Inferior parietal cortex (tissue), 1 donor: ENCODE measurements at regions not wholly inside any gene's neighbourhood (a gene's known extent, or its start where the extent isn't known, plus 50 kb on each side); places are given as distances from the start of the nearest gene placed in this dataset.
"Not testable (repeated sequence)": the region's sequence is repeated elsewhere in the genome, so short reads cannot be mapped to it uniquely, and the experiment has no call there.

Source experiments
- DNase-seq: peaks from one replicate; pipeline ENCODE4 v3.0.0-alpha.2; 2016; ENCODE audit errors: extremely low spot score

DNA sequence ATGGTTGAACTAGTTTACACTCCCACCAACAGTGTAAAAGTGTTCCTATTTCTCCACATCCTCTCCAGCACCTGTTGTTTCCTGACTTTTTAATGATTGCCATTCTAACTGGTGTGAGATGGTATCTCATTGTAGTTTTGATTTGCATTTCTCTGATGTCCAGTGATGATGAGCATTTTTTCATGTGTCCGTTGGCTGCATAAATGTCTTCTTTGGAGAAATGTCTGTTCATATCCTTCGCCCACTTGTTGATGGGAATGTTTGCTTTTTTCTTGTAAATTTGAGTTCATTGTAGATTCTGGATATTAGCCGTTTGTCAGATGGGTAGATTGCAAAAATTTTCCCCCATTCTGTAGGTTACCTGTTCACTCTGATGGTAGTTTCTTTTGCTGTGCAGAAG lies 155.0 kb upstream of the CNKSR2 start:
- not testable (repeated sequence) for DNase-seq

DNA sequence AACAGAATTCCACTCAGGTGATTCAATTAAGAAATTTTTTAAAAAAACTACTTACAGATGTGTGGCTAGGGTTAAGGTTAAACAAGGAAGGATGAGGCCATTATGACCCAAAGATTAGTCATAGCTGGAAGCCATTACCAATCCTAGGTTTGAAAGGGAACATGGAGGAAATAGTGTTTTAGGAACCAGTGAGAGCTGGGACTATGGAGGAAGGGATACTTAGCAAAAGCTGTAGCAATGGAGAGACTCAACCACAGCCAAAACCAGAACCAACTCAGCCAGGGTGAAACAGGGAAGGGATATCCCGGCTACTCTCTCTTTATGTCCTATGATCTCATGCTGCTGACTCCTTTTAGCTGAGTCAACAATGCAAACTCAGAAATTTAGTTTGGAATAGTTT lies 148.6 kb upstream of the CNKSR2 start:
- DNase-seq = no peak

DNA sequence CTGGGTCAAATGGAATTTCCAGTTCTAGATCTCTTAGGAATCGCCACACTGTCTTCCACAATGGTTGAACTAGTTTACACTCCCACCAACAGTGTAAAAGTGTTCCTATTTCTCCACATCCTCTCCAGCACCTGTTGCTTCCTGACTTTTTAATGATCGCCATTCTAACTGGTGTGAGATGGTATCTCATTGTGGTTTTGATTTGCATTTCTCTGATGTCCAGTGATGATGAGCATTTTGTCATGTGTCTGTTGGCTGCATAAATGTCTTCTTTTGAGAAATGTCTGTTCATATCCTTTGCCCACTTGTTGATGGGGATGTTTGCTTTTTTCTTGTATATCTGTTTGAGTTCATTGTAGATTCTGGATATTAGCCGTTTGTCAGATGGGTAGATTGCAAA lies 145.2 kb upstream of the CNKSR2 start:
- not testable (repeated sequence) for DNase-seq

DNA sequence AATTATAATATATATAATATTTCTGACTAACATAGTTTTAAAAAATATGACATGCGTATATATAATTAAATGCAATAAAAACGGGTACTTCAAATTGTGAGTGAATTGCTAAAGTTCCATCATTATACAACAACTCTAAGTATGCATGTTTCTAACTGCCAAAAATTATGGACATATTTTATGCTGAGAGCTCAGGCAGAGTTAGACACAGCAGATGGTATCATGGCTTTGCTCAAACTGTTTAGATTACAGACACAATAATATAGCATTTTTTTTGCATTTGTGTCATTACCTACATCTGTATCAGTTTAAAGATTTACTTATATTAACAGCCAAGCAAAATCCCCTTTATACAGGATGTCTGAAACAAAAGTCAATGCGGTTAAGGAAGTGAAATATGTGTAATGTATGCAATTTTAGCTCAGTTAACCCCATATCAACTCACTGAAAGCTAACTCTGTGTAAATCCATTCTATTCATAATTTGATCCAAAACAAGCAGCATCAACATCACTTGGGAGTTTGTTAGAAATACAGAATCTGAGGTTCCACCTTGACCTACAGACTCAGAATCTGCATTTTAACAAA lies 119.1 kb upstream of the CNKSR2 start:
- DNase-seq = no peak

DNA sequence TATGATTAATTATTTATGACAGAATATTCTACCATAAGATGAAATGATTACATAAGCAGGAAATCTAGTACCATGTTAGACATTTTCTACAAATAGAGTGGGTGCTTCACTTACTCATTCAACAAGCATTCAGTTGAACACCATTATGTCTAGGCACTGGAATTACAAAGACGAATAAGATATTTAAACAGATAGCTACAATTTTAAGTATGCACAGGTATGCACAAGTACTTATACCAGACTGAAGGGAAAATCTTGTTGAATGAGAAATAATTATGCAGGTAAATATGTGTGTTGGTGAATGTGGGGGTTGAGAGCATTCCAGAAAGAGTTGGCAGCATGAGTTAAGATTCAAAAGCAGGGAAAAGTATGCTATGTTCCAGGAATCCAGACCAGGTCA lies 107.3 kb upstream of the CNKSR2 start:
- DNase-seq = no peak

DNA sequence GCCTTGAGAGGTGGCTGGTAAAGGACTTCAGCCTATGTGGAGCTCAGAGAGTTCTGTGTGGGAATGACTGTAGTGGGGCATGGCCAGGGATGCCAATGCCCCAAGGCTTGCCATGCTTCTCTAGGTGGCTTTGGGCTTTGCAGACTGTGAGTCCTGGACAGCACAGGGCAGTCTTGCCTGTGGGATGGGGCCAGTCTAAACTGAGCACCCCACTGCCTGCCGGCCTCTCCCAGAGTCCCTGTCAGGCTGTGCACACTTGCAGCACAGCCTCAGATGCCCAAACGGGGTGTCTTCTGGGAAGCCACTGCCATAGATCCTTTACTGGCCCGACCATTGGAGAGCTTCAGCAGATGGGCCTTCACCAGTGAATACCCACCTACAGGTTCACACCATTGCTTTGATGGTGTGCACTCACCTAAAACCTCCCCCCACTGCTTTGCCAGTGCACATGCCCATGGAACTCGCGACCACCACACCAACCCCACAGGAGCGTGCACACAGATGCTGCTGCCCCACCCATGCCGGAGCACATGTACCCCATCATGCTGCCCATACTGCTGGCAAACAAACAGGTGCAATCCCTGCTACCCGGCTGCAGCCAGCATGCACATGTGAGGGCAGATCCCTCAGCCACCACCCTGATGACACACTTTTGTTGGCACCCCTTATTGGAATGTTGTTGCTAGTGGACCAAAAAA lies 97.3 kb upstream of the CNKSR2 start:
- no peak for DNase-seq

DNA sequence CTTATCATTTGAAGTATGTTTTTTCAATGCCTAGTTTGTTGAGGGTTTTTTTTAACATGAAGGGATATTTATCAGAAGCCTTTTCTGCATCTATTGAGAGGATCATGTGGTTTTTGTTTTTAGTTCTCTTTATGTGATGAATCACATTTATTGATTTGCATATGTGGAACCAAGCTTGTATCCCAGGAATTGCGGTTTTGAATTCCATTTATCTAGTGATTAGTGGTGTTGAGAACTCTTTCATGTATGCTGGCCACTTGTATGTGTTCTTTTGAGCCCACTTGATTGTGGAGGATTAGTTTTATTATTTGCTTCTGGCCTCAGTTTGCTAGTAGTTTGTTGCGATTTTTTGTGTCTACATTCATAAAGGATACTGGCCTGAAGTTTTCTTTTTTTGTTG lies 85.0 kb upstream of the CNKSR2 start:
- no peak for DNase-seq

DNA sequence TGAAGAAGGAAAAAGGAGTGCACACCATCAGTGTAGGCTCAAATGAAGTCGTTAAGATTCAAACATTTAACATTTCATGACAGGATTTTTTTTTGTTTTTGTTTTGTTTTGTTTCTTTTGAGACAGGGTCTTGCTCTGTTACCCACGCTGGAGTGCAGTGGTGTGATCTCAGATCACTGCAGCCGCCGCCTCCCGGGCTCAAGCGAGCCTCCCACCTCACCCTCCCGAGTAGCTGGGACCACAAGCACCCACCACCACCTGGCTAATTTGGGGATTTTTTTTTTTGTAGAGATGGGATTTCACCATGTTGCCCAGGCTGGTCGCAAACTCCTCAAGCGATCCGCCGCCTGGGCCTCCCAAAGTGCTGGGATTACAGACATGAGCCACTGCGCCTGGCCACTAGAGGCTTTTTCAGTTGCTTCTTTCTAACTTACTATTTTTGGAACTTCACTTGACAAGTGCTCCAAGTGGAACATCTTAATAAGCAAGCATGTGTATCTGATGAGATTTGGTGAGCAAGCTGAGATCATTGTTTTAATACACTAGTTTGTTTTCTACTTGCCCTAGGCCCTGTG lies 78.9 kb upstream of the CNKSR2 start:
- no peak for DNase-seq

DNA sequence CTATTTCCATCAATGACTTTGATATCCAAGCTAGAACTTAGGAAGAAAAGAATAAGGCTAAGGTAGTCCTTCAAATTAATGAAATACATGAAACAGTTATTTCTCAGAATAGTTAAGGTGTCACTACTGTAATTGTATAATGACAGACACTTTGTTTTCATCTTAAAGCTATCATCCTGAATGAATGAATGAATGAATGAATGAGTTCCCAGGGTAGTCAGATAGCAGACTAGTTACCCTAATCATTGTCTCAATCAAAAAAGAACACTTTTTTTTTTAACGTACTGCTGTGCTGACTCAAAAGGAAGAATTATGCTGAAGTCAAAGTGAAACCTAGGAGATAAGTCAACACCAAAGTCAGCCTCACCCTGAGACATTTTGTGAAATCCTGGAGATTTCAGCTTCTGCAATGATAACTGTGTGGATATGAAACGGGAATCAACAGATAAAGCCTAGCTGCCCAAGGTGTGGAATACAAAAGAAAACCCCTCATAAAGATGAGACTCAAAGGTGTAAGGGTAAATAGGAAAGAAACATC lies 68.3 kb upstream of the CNKSR2 start:
- DNase-seq = no peak

DNA sequence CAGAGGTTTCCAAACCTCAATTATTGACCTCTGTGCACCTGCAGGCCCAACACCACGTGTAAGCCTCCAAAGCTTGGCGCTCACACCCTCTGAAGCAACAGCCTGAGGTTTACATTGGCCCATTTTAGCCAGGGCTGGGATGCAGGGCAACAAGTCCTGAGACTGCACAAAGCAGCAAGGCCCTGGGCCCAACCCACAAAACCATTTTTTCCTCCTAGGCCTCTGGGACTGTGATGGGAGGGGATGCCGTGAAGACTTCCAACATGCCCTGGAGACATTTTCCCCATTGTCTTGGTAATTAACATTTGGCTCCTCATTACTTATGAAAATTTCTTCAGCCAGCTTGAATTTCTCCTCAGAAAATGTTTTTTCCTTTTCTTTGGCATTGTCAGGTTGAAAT lies 54.9 kb upstream of the CNKSR2 start:
- DNase-seq = no peak
